GM12878 (cell line): ENCODE measurements at regions not wholly inside any gene's neighbourhood (a gene's known extent, or its start where the extent isn't known, plus 50 kb on each side); places are given as distances from the start of the nearest gene placed in this dataset.

Experiments used
- ATAC-seq: fragments of 200-7000 bp; cut with Tn5 transposase; 3 replicates; pipeline ENCODE4 v1.9.1; 2020; ENCODE audit warnings: mild to moderate bottlenecking, moderate library complexity
- BruUV-seq: library from RNA; stranded (reverse); fragments of 400-500 nt; replicated peaks from 2 replicates; lab custom pipeline; 2021; lab: Mats Ljungman, UMichigan
- CTCF ChIA-PET: fragments of 300-600 bp; sonication (Branson Sonifier 250); formaldehyde crosslinking; extraction: SDS; loops from one replicate; lab custom pipeline; 2021; ENCODE audit warnings: inconsistent platforms; lab: Yijun Ruan, JAX
- POLR2A ChIA-PET: fragments of 350-600 bp; formaldehyde crosslinking; extraction: SDS; loops from one replicate; lab custom pipeline; 2021; ENCODE audit warnings: inconsistent platforms; lab: Charles Lee
- RAD21 ChIA-PET: fragments of 300-600 bp; sonication (Branson Sonifier 250); formaldehyde crosslinking; loops from one replicate; lab custom pipeline; 2023; ENCODE audit warnings: antibody characterized with exemption; ENCODE audit not compliant: unreplicated experiment; lab: Charles Lee
- SMC1A ChIA-PET: fragments of 300-600 bp; sonication (Branson Sonifier 250); formaldehyde crosslinking; loops from one replicate; lab custom pipeline; 2023; ENCODE audit not compliant: unreplicated experiment, uncharacterized antibody; lab: Charles Lee
- DNase-seq: peaks from one replicate; pipeline ENCODE4 v3.0.0-alpha.2; 2011; ENCODE audit warnings: low read depth, low spot score
- FAIRE-seq: peaks from 3 replicates; lab custom pipeline; 2011; peaks lifted over from hg19 to GRCh38; lab: Jason Lieb, UNC
- H2AFZ ChIP-seq: 2 replicates; pipeline ENCODE4 v1.6.0; 2011; ENCODE audit warnings: low read depth, low read length, control low read depth; ENCODE audit not compliant: control insufficient read depth
- H3K27ac ChIP-seq: 2 replicates; pipeline ENCODE4 v1.5.1; 2011; ENCODE audit warnings: control low read depth; ENCODE audit not compliant: control insufficient read depth, insufficient read depth
- H3K27me3 ChIP-seq, 2 experiments: replicated peaks in 1 of 2; 2 replicates each; pipeline versions ENCODE4 v1.6.0 to v1.6.1; 2011; ENCODE audit warnings: low read length in 1 of 2; ENCODE audit not compliant: control insufficient read depth in 2 of 2, insufficient read depth in 2 of 2
- H3K36me3 ChIP-seq, 2 experiments: 2 replicates each; pipeline ENCODE4 v1.5.1; 2011; ENCODE audit warnings: low read length in 1 of 2; ENCODE audit not compliant: control insufficient read depth in 2 of 2, insufficient read depth in 2 of 2
- H3K4me1 ChIP-seq: 2 replicates; pipeline ENCODE4 v1.6.1; 2011; ENCODE audit warnings: mild to moderate bottlenecking, low read length, moderate library complexity, mixed read lengths; ENCODE audit not compliant: control insufficient read depth, insufficient read depth
- H3K4me2 ChIP-seq: 2 replicates; pipeline ENCODE4 v1.6.0; 2011; ENCODE audit warnings: control low read depth; ENCODE audit not compliant: control insufficient read depth, insufficient read depth
- H3K4me3 ChIP-seq: fragments of 200-600 bp; sonication (generic); 2 replicates; pipeline ENCODE4 v1.5.1; 2016
- H3K79me2 ChIP-seq: 2 replicates; pipeline ENCODE4 v1.6.0; 2011; ENCODE audit warnings: low read length; ENCODE audit not compliant: control insufficient read depth, insufficient read depth
- H3K9ac ChIP-seq: 2 replicates; pipeline ENCODE4 v1.8.0; 2011; ENCODE audit warnings: low read length, control low read depth, mixed read lengths; ENCODE audit not compliant: control insufficient read depth, insufficient read depth
- H3K9me3 ChIP-seq: replicated peaks from 3 replicates; pipeline ENCODE4 v1.5.1; 2011; ENCODE audit warnings: mild to moderate bottlenecking, low read length; ENCODE audit not compliant: control insufficient read depth, insufficient read depth
- H4K20me1 ChIP-seq: 2 replicates; pipeline ENCODE4 v1.6.0; 2011; ENCODE audit not compliant: control insufficient read depth, insufficient read depth
- CBFB ChIP-seq: IDR thresholded peaks from 2 replicates; pipeline ENCODE4 v1.6.1; 2016; ENCODE audit warnings: antibody characterized with exemption, low read depth
- CHD4 ChIP-seq: fragments of 200-600 bp; sonication (generic); IDR thresholded peaks from 2 replicates; pipeline ENCODE4 v1.6.1; 2016; ENCODE audit warnings: mild to moderate bottlenecking
- FOXM1 ChIP-seq: IDR thresholded peaks from 2 replicates; pipeline ENCODE4 v1.6.1; 2012; ENCODE audit warnings: low read depth, mild to moderate bottlenecking, inconsistent platforms, low read length, moderate library complexity
- KDM1A ChIP-seq: fragments of 200-600 bp; sonication (generic); IDR thresholded peaks from 2 replicates; pipeline ENCODE4 v1.6.1; 2016; ENCODE audit warnings: borderline replicate concordance
- MXI1 ChIP-seq: fragments of 150-350 bp; IDR thresholded peaks from 2 replicates; pipeline ENCODE4 v1.6.1; 2011; ENCODE audit warnings: low read depth, mild to moderate bottlenecking, inconsistent platforms, low read length, improper control_type of control experiment
- NR2C1 ChIP-seq: fragments of 450-650 bp; IDR thresholded peaks from 2 replicates; pipeline ENCODE4 v1.6.1; 2017; ENCODE audit warnings: antibody characterized with exemption, mild to moderate bottlenecking, moderate library complexity
- POU2F2 ChIP-seq: IDR thresholded peaks from 3 replicates; pipeline ENCODE4 v1.6.1; 2011; ENCODE audit warnings: low read depth, mild to moderate bottlenecking, low read length, borderline replicate concordance
- SPI1 ChIP-seq: IDR thresholded peaks from 2 replicates; pipeline ENCODE4 v1.6.1; 2011; ENCODE audit warnings: low read depth, mild to moderate bottlenecking, low read length, moderate library complexity, borderline replicate concordance; ENCODE audit not compliant: insufficient read depth
- WGBS: methylation state at CpG from one replicate; pipeline ENCODE4 v1.1.6; 2016; ENCODE audit warnings: low lambda C conversion rate; ENCODE audit not compliant: insufficient replicate concordance, insufficient coverage; ENCODE audit errors: missing lambda C conversion rate; 5-methylcytosine and 5-hydroxymethylcytosine counted together
- in situ Hi-C: fragments of 300-500 bp; cut with MboI; formaldehyde crosslinking; loops from 9 replicates; pipeline ENCODE4 v1.14.3; 2018; ENCODE audit warnings: mixed read lengths
- intact Hi-C: fragments of 100-400 bp; cut with micrococcal nuclease; formaldehyde crosslinking; loops from one replicate; pipeline ENCODE4 v1.14.2; 2022; ENCODE audit not compliant: unreplicated experiment
- TF ChIP-seq, protein P1 (sequence below): fragments of 450-650 bp; conservative IDR thresholded peaks from 2 replicates; pipeline ENCODE4 v1.6.1; 2017; ENCODE audit warnings: mild to moderate bottlenecking, moderate library complexity
- TF ChIP-seq, protein P2 (sequence below): fragments of 450-650 bp; IDR thresholded peaks from 2 replicates; pipeline ENCODE4 v1.6.1; 2016; ENCODE audit warnings: mild to moderate bottlenecking, moderate library complexity, borderline replicate concordance

DNA sequence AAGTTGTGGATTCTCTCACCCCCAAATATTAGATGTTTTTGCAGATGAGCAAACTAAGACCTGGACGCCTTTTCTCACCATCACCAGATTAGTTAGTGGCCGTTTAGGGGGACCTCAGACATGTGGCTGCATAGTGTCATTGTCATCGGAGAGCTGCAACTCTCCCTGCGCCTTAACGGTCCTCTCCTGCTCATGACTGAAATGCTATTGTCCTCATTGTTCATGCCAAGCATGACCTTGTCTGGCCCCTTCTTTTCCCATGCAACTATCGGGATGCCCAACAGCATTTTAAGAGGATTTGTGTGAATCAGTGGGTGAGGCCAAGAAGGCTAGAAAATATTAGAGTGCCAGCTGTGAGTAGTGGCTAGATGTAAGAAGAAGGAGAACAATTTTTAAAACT, 174.2 kb downstream of the SOCS6 start (continued):
- TF ChIP-seq, protein P1, sequence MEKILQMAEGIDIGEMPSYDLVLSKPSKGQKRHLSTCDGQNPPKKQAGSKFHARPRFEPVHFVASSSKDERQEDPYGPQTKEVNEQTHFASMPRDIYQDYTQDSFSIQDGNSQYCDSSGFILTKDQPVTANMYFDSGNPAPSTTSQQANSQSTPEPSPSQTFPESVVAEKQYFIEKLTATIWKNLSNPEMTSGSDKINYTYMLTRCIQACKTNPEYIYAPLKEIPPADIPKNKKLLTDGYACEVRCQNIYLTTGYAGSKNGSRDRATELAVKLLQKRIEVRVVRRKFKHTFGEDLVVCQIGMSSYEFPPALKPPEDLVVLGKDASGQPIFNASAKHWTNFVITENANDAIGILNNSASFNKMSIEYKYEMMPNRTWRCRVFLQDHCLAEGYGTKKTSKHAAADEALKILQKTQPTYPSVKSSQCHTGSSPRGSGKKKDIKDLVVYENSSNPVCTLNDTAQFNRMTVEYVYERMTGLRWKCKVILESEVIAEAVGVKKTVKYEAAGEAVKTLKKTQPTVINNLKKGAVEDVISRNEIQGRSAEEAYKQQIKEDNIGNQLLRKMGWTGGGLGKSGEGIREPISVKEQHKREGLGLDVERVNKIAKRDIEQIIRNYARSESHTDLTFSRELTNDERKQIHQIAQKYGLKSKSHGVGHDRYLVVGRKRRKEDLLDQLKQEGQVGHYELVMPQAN: no peak
- TF ChIP-seq, all 136 proteins: peak for 0

DNA sequence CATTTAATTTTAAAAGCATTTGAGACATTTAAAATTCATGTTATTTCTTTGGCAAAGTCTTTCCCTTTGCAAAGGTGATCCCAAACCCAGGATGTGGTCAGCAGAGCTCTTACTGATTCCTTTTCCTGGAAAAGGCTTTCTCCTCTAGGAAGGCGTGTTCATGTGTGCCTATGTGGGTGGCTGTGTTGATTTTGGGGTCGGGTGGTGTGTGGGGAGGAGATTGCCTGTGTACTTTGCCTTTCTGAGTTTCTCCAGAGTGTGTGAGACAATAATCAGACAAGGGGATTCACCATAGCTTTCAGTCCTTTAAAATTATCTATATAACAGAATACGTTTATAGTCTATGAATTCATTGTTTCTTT, 173.2 kb downstream of the SOCS6 start:
- FAIRE-seq: no peak
- no peak for DNase-seq
- CTCF ChIA-PET: no interaction called here
- ATAC-seq: no peak
- BruUV-seq: no TSS peak
- in situ Hi-C loops: no loop called here
- TF ChIP-seq POU2F2 (no peak), CHD4 (no peak), FOXM1 (no peak), KDM1A (no peak), CBFB (no peak), NR2C1 (no peak), SPI1 (no peak), MXI1 (no peak)
- TF ChIP-seq, protein P2, sequence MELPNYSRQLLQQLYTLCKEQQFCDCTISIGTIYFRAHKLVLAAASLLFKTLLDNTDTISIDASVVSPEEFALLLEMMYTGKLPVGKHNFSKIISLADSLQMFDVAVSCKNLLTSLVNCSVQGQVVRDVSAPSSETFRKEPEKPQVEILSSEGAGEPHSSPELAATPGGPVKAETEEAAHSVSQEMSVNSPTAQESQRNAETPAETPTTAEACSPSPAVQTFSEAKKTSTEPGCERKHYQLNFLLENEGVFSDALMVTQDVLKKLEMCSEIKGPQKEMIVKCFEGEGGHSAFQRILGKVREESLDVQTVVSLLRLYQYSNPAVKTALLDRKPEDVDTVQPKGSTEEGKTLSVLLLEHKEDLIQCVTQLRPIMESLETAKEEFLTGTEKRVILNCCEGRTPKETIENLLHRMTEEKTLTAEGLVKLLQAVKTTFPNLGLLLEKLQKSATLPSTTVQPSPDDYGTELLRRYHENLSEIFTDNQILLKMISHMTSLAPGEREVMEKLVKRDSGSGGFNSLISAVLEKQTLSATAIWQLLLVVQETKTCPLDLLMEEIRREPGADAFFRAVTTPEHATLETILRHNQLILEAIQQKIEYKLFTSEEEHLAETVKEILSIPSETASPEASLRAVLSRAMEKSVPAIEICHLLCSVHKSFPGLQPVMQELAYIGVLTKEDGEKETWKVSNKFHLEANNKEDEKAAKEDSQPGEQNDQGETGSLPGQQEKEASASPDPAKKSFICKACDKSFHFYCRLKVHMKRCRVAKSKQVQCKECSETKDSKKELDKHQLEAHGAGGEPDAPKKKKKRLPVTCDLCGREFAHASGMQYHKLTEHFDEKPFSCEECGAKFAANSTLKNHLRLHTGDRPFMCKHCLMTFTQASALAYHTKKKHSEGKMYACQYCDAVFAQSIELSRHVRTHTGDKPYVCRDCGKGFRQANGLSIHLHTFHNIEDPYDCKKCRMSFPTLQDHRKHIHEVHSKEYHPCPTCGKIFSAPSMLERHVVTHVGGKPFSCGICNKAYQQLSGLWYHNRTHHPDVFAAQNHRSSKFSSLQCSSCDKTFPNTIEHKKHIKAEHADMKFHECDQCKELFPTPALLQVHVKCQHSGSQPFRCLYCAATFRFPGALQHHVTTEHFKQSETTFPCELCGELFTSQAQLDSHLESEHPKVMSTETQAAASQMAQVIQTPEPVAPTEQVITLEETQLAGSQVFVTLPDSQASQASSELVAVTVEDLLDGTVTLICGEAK: no peak
- TF ChIP-seq, all 136 proteins: peak for 0
- Histone ChIP-seq H3K27ac (no peak overlapping the region), H3K4me1 (no peaks in the 10 kb centered on the region), H3K36me3 (no peaks in the 10 kb centered on the region), H3K27me3 (no peaks in the 10 kb centered on the region; a peak in 3 of 4 replicates), H3K4me3 (no peak overlapping the region), H3K79me2 (no peaks in the 10 kb centered on the region), H3K9me3 (no peaks in the 10 kb centered on the region), H3K9ac (no peak overlapping the region), H3K4me2 (no peak overlapping the region), H2AFZ (no peak overlapping the region), H4K20me1 (no peaks in the 10 kb centered on the region)
- 19% methylated on average over 3 of the region's 3 CpGs for WGBS
- SMC1A ChIA-PET: no interaction called here
- POLR2A ChIA-PET: interaction anchor here (0.6 kb wide), 1 partner anchor 289 kb away, joined by 6 read pairs; no protein-coding TSS in a partner anchor
- RAD21 ChIA-PET: no interaction called here
- intact Hi-C loops: no loop called here
